B cell (primary cell): ENCODE measurements at regions not wholly inside any gene's neighbourhood (a gene's known extent, or its start where the extent isn't known, plus 50 kb on each side); places are given as distances from the start of the nearest gene placed in this dataset.

Source experiments
- ATAC-seq: fragments of 200-7000 bp; cut with Tn5 transposase; one replicate; pipeline ENCODE4 v1.10.0; 2021; ENCODE audit warnings: low read depth, mild to moderate bottlenecking, moderate number of reproducible peaks, moderate library complexity
- CTCF ChIA-PET: fragments of 350-600 bp; sonication (Branson Sonifier 250); formaldehyde crosslinking; loops from one replicate; lab custom pipeline; 2021; ENCODE audit warnings: antibody characterized with exemption, inconsistent platforms; lab: Charles Lee
- POLR2A ChIA-PET: fragments of 350-600 bp; sonication (Branson Sonifier 250); formaldehyde crosslinking; loops from one replicate; lab custom pipeline; 2021; ENCODE audit warnings: antibody characterized with exemption; lab: Charles Lee
- DNase-seq: peaks from one replicate; pipeline ENCODE4 v3.0.0; 2013
- H2AFZ ChIP-seq: 2 replicates; pipeline ENCODE4 v1.6.1; 2012; ENCODE audit warnings: mild to moderate bottlenecking, low read depth, low read length; ENCODE audit not compliant: insufficient read depth, poor library complexity, severe bottlenecking
- H3K27ac ChIP-seq, 2 donors: 1 replicate in 1 of 2; 2 replicates in 1 of 2; pipeline ENCODE4 v1.5.1; 2012 to 2013; ENCODE audit warnings: low read length in 2 of 2, mild to moderate bottlenecking in 2 of 2, moderate library complexity in 1 of 2
- H3K27me3 ChIP-seq, 4 experiments: fragments of 200-600 bp in 1 of 4; sonication (generic) in 1 of 4; replicated peaks in 1 of 4; 1 replicate in 2 of 4; 2 replicates in 2 of 4; pipeline versions ENCODE4 v1.6.1 to v1.7.0; 2013 to 2016; ENCODE audit warnings: low read length in 3 of 4, mild to moderate bottlenecking in 2 of 4, mixed read lengths in 1 of 4, moderate library complexity in 1 of 4; ENCODE audit not compliant: insufficient read depth in 4 of 4, control insufficient read depth in 3 of 4; ENCODE audit errors: control extremely low read depth in 1 of 4
- H3K36me3 ChIP-seq, 2 experiments: replicated peaks in 1 of 2; 1 replicate in 1 of 2; 2 replicates in 1 of 2; pipeline versions ENCODE4 v1.6.1 to v1.7.1; 2013; ENCODE audit warnings: low read length in 1 of 2; ENCODE audit not compliant: insufficient read depth in 2 of 2, control insufficient read depth in 1 of 2; ENCODE audit errors: control extremely low read depth in 1 of 2, extremely low read depth in 1 of 2
- H3K4me1 ChIP-seq, 2 donors: fragments of 200-600 bp in 1 of 2; sonication (generic) in 1 of 2; 1 replicate in 1 of 2; 2 replicates in 1 of 2; pipeline versions ENCODE4 v1.5.1 to v1.6.1; 2013 to 2017; ENCODE audit warnings: low read length in 2 of 2; ENCODE audit not compliant: control insufficient read depth in 2 of 2, insufficient read depth in 2 of 2
- H3K4me2 ChIP-seq: replicated peaks from 2 replicates; pipeline ENCODE3; 2012; ENCODE audit warnings: mild to moderate bottlenecking, low read depth, low read length; ENCODE audit not compliant: poor library complexity, severe bottlenecking
- H3K4me3 ChIP-seq, 5 experiments: fragments of 200-600 bp in 1 of 5; sonication (generic) in 1 of 5; 1 replicate in 3 of 5; 2 replicates in 2 of 5; pipeline versions ENCODE4 v1.5.1 to v1.7.0; 2011 to 2016; ENCODE audit warnings: low read length in 4 of 5, mild to moderate bottlenecking in 4 of 5, low read depth in 2 of 5, control low read depth in 1 of 5, moderate library complexity in 1 of 5; ENCODE audit not compliant: insufficient read depth in 1 of 5; ENCODE audit errors: control extremely low read depth in 1 of 5, extremely low read depth in 1 of 5
- H3K79me2 ChIP-seq: fragments of 200-600 bp; sonication (generic); one replicate; pipeline ENCODE4 v1.6.0; 2016; ENCODE audit warnings: low read length; ENCODE audit not compliant: control insufficient read depth, insufficient read depth
- H3K9ac ChIP-seq: fragments of 200-600 bp; sonication (generic); 2 replicates; pipeline ENCODE4 v1.6.1; 2017; ENCODE audit warnings: mild to moderate bottlenecking, low read length, moderate library complexity
- H3K9me3 ChIP-seq, 3 donors: one replicate each; pipeline versions ENCODE4 v1.6.1 to v1.7.1; 2013; ENCODE audit warnings: low read length in 2 of 3; ENCODE audit not compliant: control insufficient read depth in 2 of 3, insufficient read depth in 1 of 3; ENCODE audit errors: control extremely low read depth in 1 of 3
- H4K20me1 ChIP-seq: 2 replicates; pipeline ENCODE4 v1.6.0; 2012; ENCODE audit warnings: mild to moderate bottlenecking, low read length; ENCODE audit not compliant: insufficient read depth, control insufficient read depth, poor library complexity, severe bottlenecking
- H3K27ac Mint-ChIP-seq: one replicate; pipeline ENCODE4 v1.8.0; 2021; ENCODE audit warnings: mixed read lengths
- H3K27me3 Mint-ChIP-seq: one replicate; pipeline ENCODE4 v1.8.0; 2021; ENCODE audit warnings: mixed read lengths
- H3K4me1 Mint-ChIP-seq: one replicate; pipeline ENCODE4 v1.8.0; 2021; ENCODE audit warnings: mixed read lengths
- H3K4me3 Mint-ChIP-seq: one replicate; pipeline ENCODE4 v1.8.0; 2021; ENCODE audit warnings: mixed read lengths
- H3K9me3 Mint-ChIP-seq: one replicate; pipeline ENCODE4 v1.8.0; 2022; ENCODE audit warnings: mixed read lengths; ENCODE audit not compliant: insufficient read depth
- CTCF ChIP-seq: fragments of 200-600 bp; IDR thresholded peaks from one replicate; pipeline ENCODE4 v1.8.0; 2022; ENCODE audit warnings: antibody characterized with exemption, mild to moderate bottlenecking
- EZH2 ChIP-seq: IDR thresholded peaks from 2 replicates; pipeline ENCODE4 v1.6.1; 2012; ENCODE audit warnings: borderline replicate concordance, low read depth, mild to moderate bottlenecking, moderate library complexity, low read length; ENCODE audit not compliant: insufficient read depth, poor library complexity, severe bottlenecking
- WGBS: methylation state at CpG from one replicate; pipeline ENCODE4 v1.1.5; 2013; ENCODE audit warnings: missing lambda C conversion rate; ENCODE audit not compliant: insufficient coverage; 5-methylcytosine and 5-hydroxymethylcytosine counted together
- intact Hi-C: fragments of 100-400 bp; cut with micrococcal nuclease; formaldehyde crosslinking; loops from one replicate; pipeline ENCODE4 v1.10.0; 2022

- H3K4me3 ChIP-seq, result no peak overlapping the region
- no peak overlapping the region for H3K4me2 ChIP-seq
- H3K4me1 ChIP-seq, result no peaks in the 10 kb centered on the region
- no peak overlapping the region for H3K27ac ChIP-seq
- no peaks in the 10 kb centered on the region for H3K36me3 ChIP-seq
- Mint-ChIP-seq H3K9me3 (no peaks in the 10 kb centered on the region), H3K27ac (no peak overlapping the region), H3K4me3 (no peak overlapping the region), H3K4me1 (no peaks in the 10 kb centered on the region), H3K27me3 (no peaks in the 10 kb centered on the region)
- no peak for ATAC-seq
- no peak for DNase-seq
- no peak overlapping the region for H3K9ac ChIP-seq
- no peak overlapping the region for H2AFZ ChIP-seq
- H4K20me1 ChIP-seq, result no peaks in the 10 kb centered on the region
- no peaks in the 10 kb centered on the region for H3K9me3 ChIP-seq
- POLR2A ChIA-PET, result no interaction called here
- CTCF ChIA-PET, result no interaction called here
- H3K27me3 ChIP-seq, result no peaks in the 10 kb centered on the region
- no peaks in the 10 kb centered on the region for H3K79me2 ChIP-seq
- intact Hi-C loops, result no loop called here
- TF ChIP-seq CTCF (no peak), EZH2 (no peak)
These were observed 537.6 kb downstream of the PRDM9 start for GRCh38 chr5:24045046-24045445.

- Mint-ChIP-seq H3K27ac (no peak overlapping the region), H3K27me3 (no peaks in the 10 kb centered on the region), H3K4me1 (no peaks in the 10 kb centered on the region), H3K9me3 (peaks cover 13% of the 10 kb centered on the region), H3K4me3 (no peak overlapping the region)
- ATAC-seq (no peak), DNase-seq (no peak)
- Histone ChIP-seq H3K79me2 (no peaks in the 10 kb centered on the region), H3K27ac (no peak overlapping the region), H3K9ac (no peak overlapping the region), H3K4me1 (no peaks in the 10 kb centered on the region), H3K4me2 (no peak overlapping the region), H3K36me3 (no peaks in the 10 kb centered on the region), H3K9me3 (peaks cover 0 to 6% (median 0%) of the 10 kb centered on the region in 3 donors), H2AFZ (no peak overlapping the region), H3K27me3 (no peaks in the 10 kb centered on the region), H3K4me3 (no peak overlapping the region), H4K20me1 (no peaks in the 10 kb centered on the region)
- TF ChIP-seq EZH2 (no peak), CTCF (no peak)
- no CpG with 5 or more reads among the region's 2 CpGs for WGBS
- ChIA-PET CTCF (no interaction called here), POLR2A (no interaction called here)
- intact Hi-C loops, result no loop called here
These were observed 546.3 kb downstream of the PRDM9 start for GRCh38 chr5:24053737-24054136.
